ENCODE measurements at regions not wholly inside any gene's neighbourhood (a gene's known extent, or its start where the extent isn't known, plus 50 kb on each side); places are given as distances from the start of the nearest gene placed in this dataset.
"Not testable (repeated sequence)": the region's sequence is repeated elsewhere in the genome, so short reads cannot be mapped to it uniquely, and the experiment has no call there.

- DNase-seq: no peak
- Mint-ChIP-seq H3K27ac (peak overlapping the region; percentile 94), H3K4me1 (peaks cover 67% of the 10 kb centered on the region), H3K4me3 (peak overlapping the region; percentile 53), H3K9me3 (peaks cover 10% of the 10 kb centered on the region), H3K36me3 (ENCODE audit: low read depth) (peaks cover 6% of the 10 kb centered on the region), H3K27me3 (ENCODE audit: low read depth, poor library complexity) (peaks cover 3% of the 10 kb centered on the region)
- no peak for TF ChIP-seq CTCF (IDR thresholded peaks at IDR 0.05)
Measured at GRCh38 chr4:53844551-53844950, 219.9 kb downstream of the CHIC2 start.

- TF ChIP-seq CTCF (IDR thresholded peaks at IDR 0.05): no peak
- H3K36me3 Mint-ChIP-seq (ENCODE audit: low read depth): peaks cover 6% of the 10 kb centered on the region
Measured at GRCh38 chr4:53844133-53844532, 220.3 kb downstream of the CHIC2 start.

GRCh38 chr4:53841711-53842110 is 222.7 kb downstream of the CHIC2 start:
- Mint-ChIP-seq H3K27me3 (ENCODE audit: low read depth, poor library complexity) (peaks cover 3% of the 10 kb centered on the region), H3K27ac (no peak overlapping the region), H3K4me1 (peaks cover 40% of the 10 kb centered on the region), H3K36me3 (ENCODE audit: low read depth) (peaks cover 11% of the 10 kb centered on the region), H3K9me3 (peaks cover 37% of the 10 kb centered on the region), H3K4me3 (no peak overlapping the region)
- no peak for DNase-seq
- TF ChIP-seq CTCF (IDR thresholded peaks at IDR 0.05): no peak

More at GRCh38 chr4:53844133-53844532, 220.3 kb downstream of the CHIC2 start:
- Mint-ChIP-seq H3K27ac (peak overlapping the region; percentile 94), H3K4me1 (peaks cover 63% of the 10 kb centered on the region), H3K4me3 (peak overlapping the region; percentile 53), H3K27me3 (ENCODE audit: low read depth, poor library complexity) (peaks cover 3% of the 10 kb centered on the region), H3K9me3 (peaks cover 13% of the 10 kb centered on the region)
- peak; percentile 47 for DNase-seq

- peaks cover 35% of the 10 kb centered on the region for H3K4me1 Mint-ChIP-seq
- H3K27ac Mint-ChIP-seq: no peak overlapping the region
- no peak for DNase-seq
- no peak overlapping the region for H3K4me3 Mint-ChIP-seq
- TF ChIP-seq CTCF (IDR thresholded peaks at IDR 0.05): no peak
- H3K9me3 Mint-ChIP-seq: peaks cover 47% of the 10 kb centered on the region
- peaks cover 20% of the 10 kb centered on the region for H3K36me3 Mint-ChIP-seq (ENCODE audit: low read depth)
- H3K27me3 Mint-ChIP-seq (ENCODE audit: low read depth, poor library complexity): peaks cover 6% of the 10 kb centered on the region
Measured at GRCh38 chr4:53840643-53841042, 223.8 kb downstream of the CHIC2 start.

- H3K27me3 Mint-ChIP-seq (ENCODE audit: low read depth, poor library complexity); DNase-seq; H3K4me3 Mint-ChIP-seq; H3K27ac Mint-ChIP-seq; H3K4me1 Mint-ChIP-seq: not testable (repeated sequence)
- peaks cover 96% of the 10 kb centered on the region for H3K9me3 Mint-ChIP-seq
- peaks cover 41% of the 10 kb centered on the region for H3K36me3 Mint-ChIP-seq (ENCODE audit: low read depth)
Measured at GRCh38 chr4:53833302-53834003, 231.0 kb downstream of the CHIC2 start.

GRCh38 chr4:53832549-53832948 is 231.9 kb downstream of the CHIC2 start:
- H3K4me3 Mint-ChIP-seq: no peak overlapping the region
- H3K4me1 Mint-ChIP-seq: no peaks in the 10 kb centered on the region
- no peak for DNase-seq
- H3K36me3 Mint-ChIP-seq (ENCODE audit: low read depth): peaks cover 49% of the 10 kb centered on the region
- H3K9me3 Mint-ChIP-seq: peaks cover 96% of the 10 kb centered on the region
- H3K27me3 Mint-ChIP-seq (ENCODE audit: low read depth, poor library complexity): peaks cover 3% of the 10 kb centered on the region
- TF ChIP-seq CTCF (IDR thresholded peaks at IDR 0.05): no peak
- H3K27ac Mint-ChIP-seq: no peak overlapping the region

All from nephron progenitor cell (in vitro differentiated cells).